Stomach smooth muscle (tissue), 2 donors: ENCODE measurements at regions not wholly inside any gene's neighbourhood (a gene's known extent, or its start where the extent isn't known, plus 50 kb on each side); places are given as distances from the start of the nearest gene placed in this dataset.

Experiments used
- H3K27ac ChIP-seq: one replicate; pipeline ENCODE4 v1.7.0; 2013; ENCODE audit warnings: mild to moderate bottlenecking, low read length, inconsistent platforms
- H3K27me3 ChIP-seq, 2 donors: one replicate each; pipeline ENCODE4 v1.7.0; 2013; ENCODE audit warnings: low read length in 2 of 2; ENCODE audit not compliant: insufficient read depth in 2 of 2, control insufficient read depth in 1 of 2
- H3K36me3 ChIP-seq, 2 donors: one replicate each; pipeline ENCODE4 v1.7.0; 2013; ENCODE audit warnings: low read length in 2 of 2; ENCODE audit not compliant: control insufficient read depth in 2 of 2, insufficient read depth in 2 of 2
- H3K4me1 ChIP-seq: one replicate; pipeline ENCODE4 v1.7.0; 2013; ENCODE audit warnings: low read length; ENCODE audit not compliant: control insufficient read depth, insufficient read depth
- H3K4me3 ChIP-seq, 2 donors: one replicate each; pipeline ENCODE4 v1.7.0; 2013; ENCODE audit warnings: low read length in 2 of 2
- H3K9ac ChIP-seq, 2 donors: one replicate each; pipeline ENCODE4 v1.7.0; 2013; ENCODE audit warnings: low read length in 2 of 2, mild to moderate bottlenecking in 1 of 2
- H3K9me3 ChIP-seq, 2 donors: one replicate each; pipeline ENCODE4 v1.7.0; 2013; ENCODE audit warnings: low read length in 2 of 2; ENCODE audit not compliant: control insufficient read depth in 2 of 2
- donor health status: healthy.
- donor health status: Pancreatic carcinoma.

GRCh38 chr4:179248821-179249220, 1806.6 kb upstream of the AGA start:
- H3K9me3 ChIP-seq, result no peaks in the 10 kb centered on the region
- no peaks in the 10 kb centered on the region for H3K36me3 ChIP-seq
- H3K9ac ChIP-seq, result no peak overlapping the region
- no peaks in the 10 kb centered on the region for H3K4me1 ChIP-seq
- no peak overlapping the region for H3K4me3 ChIP-seq
- H3K27me3 ChIP-seq, result no peaks in the 10 kb centered on the region
- no peak overlapping the region for H3K27ac ChIP-seq

- H3K27ac ChIP-seq, result no peak overlapping the region
- H3K4me3 ChIP-seq, result no peak overlapping the region
- no peaks in the 10 kb centered on the region for H3K4me1 ChIP-seq
- no peaks in the 10 kb centered on the region for H3K36me3 ChIP-seq
- no peak overlapping the region for H3K9ac ChIP-seq
- H3K9me3 ChIP-seq, result no peaks in the 10 kb centered on the region
- H3K27me3 ChIP-seq, result no peaks in the 10 kb centered on the region
Measured at GRCh38 chr4:179268791-179269190, 1826.6 kb upstream of the AGA start.

GRCh38 chr4:179272282-179272681, 1830.0 kb upstream of the AGA start:
- H3K4me1 ChIP-seq, result no peaks in the 10 kb centered on the region
- H3K36me3 ChIP-seq, result no peaks in the 10 kb centered on the region
- no peaks in the 10 kb centered on the region for H3K27me3 ChIP-seq
- no peaks in the 10 kb centered on the region for H3K9me3 ChIP-seq
- H3K27ac ChIP-seq, result no peak overlapping the region
- H3K9ac ChIP-seq, result no peak overlapping the region
- no peak overlapping the region for H3K4me3 ChIP-seq

GRCh38 chr4:179278647-179279046, 1836.4 kb upstream of the AGA start:
- no peaks in the 10 kb centered on the region for H3K4me1 ChIP-seq
- H3K27ac ChIP-seq, result no peak overlapping the region
- no peak overlapping the region for H3K9ac ChIP-seq
- H3K9me3 ChIP-seq, result no peaks in the 10 kb centered on the region
- H3K27me3 ChIP-seq, result no peaks in the 10 kb centered on the region
- no peak overlapping the region for H3K4me3 ChIP-seq
- no peaks in the 10 kb centered on the region for H3K36me3 ChIP-seq

- no peak overlapping the region for H3K9ac ChIP-seq
- H3K4me1 ChIP-seq, result no peaks in the 10 kb centered on the region
- no peaks in the 10 kb centered on the region for H3K27me3 ChIP-seq
- no peaks in the 10 kb centered on the region for H3K36me3 ChIP-seq
- H3K27ac ChIP-seq, result no peak overlapping the region
- no peaks in the 10 kb centered on the region for H3K9me3 ChIP-seq
- no peak overlapping the region for H3K4me3 ChIP-seq
Measured at GRCh38 chr4:179285696-179286095, 1843.5 kb upstream of the AGA start.

GRCh38 chr4:179291657-179292056, 1849.4 kb upstream of the AGA start:
- no peaks in the 10 kb centered on the region for H3K27me3 ChIP-seq
- no peak overlapping the region for H3K27ac ChIP-seq
- H3K9ac ChIP-seq, result no peak overlapping the region
- peaks cover 0 to 3% of the 10 kb centered on the region in 2 donors for H3K9me3 ChIP-seq
- no peaks in the 10 kb centered on the region for H3K36me3 ChIP-seq
- no peaks in the 10 kb centered on the region for H3K4me1 ChIP-seq
- H3K4me3 ChIP-seq, result no peak overlapping the region

GRCh38 chr4:179292468-179292867, 1850.2 kb upstream of the AGA start:
- no peak overlapping the region for H3K4me3 ChIP-seq
- H3K4me1 ChIP-seq, result no peaks in the 10 kb centered on the region
- no peak overlapping the region for H3K27ac ChIP-seq
- no peaks in the 10 kb centered on the region for H3K27me3 ChIP-seq
- no peaks in the 10 kb centered on the region for H3K36me3 ChIP-seq
- H3K9ac ChIP-seq, result no peak overlapping the region
- peaks cover 0 to 3% of the 10 kb centered on the region in 2 donors for H3K9me3 ChIP-seq

DNA sequence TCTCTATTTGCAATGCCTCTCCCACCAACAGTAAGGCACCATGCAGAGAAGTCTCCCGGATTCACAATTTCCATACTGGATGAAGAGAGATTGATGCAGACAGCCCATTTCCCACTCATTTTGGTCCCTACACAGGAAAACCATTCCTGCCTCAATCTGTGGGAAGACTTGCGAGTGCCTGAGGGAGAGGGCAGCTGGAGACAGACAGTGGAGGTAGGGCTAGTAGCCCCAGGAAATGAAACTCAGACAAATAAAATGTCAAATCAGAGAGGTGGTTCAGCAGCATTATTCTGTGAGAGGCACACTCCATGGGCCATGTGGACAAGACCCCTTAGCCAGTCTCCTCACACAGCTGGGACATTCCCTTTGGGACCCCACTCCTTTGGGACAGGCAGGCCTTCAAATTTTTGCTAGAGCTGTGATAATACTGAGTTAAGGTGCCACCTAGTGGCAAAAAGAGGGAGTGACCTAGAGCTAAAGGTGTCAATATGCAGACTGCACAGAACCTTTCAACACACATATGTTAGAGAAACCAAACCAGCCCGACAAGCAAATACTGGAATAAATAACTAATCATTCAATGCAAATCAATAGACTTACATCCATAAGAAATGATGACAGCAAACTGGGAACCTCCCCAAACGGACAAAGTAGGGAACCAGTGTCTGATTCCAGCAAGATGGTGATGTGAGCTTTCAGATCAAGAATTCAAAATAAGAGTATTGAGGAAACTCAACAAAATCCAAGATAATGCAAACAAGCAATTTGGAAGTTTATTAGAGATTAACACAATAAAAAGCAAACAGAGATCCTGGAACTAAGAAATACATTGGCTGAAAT, 1865.3 kb upstream of the AGA start:
- Histone ChIP-seq H3K4me3 (no peak overlapping the region), H3K9me3 (peaks cover 0 to 8% of the 10 kb centered on the region in 2 donors), H3K36me3 (no peaks in the 10 kb centered on the region), H3K27ac (no peak overlapping the region), H3K27me3 (no peaks in the 10 kb centered on the region), H3K4me1 (no peaks in the 10 kb centered on the region), H3K9ac (no peak overlapping the region)

DNA sequence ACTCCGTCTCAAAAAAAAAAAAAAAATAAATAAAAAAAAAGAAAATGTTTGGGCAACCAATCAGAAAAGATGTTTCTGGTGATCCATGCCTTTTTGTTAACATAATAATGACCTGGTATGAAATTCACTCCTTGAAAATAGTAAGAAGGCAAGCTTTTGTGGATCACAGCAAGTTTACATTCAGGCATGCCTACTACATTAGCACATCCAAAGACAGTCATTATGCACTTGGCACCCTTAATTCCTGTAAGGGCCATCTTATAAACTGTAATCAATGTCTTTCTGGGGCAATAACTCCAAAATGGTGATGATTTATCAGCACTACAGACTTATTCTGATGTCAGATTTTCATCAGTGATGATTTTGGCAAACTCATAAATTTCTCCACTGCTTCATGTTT, 1871.6 kb upstream of the AGA start:
- no peak overlapping the region for H3K4me3 ChIP-seq
- H3K9ac ChIP-seq, result no peak overlapping the region
- no peaks in the 10 kb centered on the region for H3K36me3 ChIP-seq
- no peaks in the 10 kb centered on the region for H3K27me3 ChIP-seq
- H3K9me3 ChIP-seq, result peaks cover 0 to 2% of the 10 kb centered on the region in 2 donors
- no peak overlapping the region for H3K27ac ChIP-seq
- no peaks in the 10 kb centered on the region for H3K4me1 ChIP-seq

- Histone ChIP-seq H3K4me3 (no peak overlapping the region), H3K27me3 (no peaks in the 10 kb centered on the region), H3K27ac (no peak overlapping the region), H3K36me3 (no peaks in the 10 kb centered on the region), H3K9ac (no peak overlapping the region), H3K9me3 (no peaks in the 10 kb centered on the region), H3K4me1 (no peaks in the 10 kb centered on the region)
Measured at GRCh38 chr4:179325181-179325580, 1882.9 kb upstream of the AGA start.

- Histone ChIP-seq H3K4me1 (no peaks in the 10 kb centered on the region), H3K9me3 (no peaks in the 10 kb centered on the region), H3K27ac (no peak overlapping the region), H3K4me3 (no peak overlapping the region), H3K27me3 (no peaks in the 10 kb centered on the region), H3K36me3 (no peaks in the 10 kb centered on the region), H3K9ac (no peak overlapping the region)
Measured at GRCh38 chr4:179328627-179329026, 1886.4 kb upstream of the AGA start.
